GM06990 (cell line): ENCODE measurements at regions not wholly inside any gene's neighbourhood (a gene's known extent, or its start where the extent isn't known, plus 50 kb on each side); places are given as distances from the start of the nearest gene placed in this dataset.

ENCODE experiments used
- DNase-seq: peaks from one replicate; pipeline ENCODE4 v3.0.0-alpha.2; 2011; ENCODE audit not compliant: insufficient read length; ENCODE audit errors: extremely low read depth
- H3K27me3 ChIP-seq: replicated peaks from 2 replicates; pipeline ENCODE4 v1.6.0; 2011; ENCODE audit warnings: low read length; ENCODE audit not compliant: control insufficient read depth, insufficient read depth
- H3K36me3 ChIP-seq: 2 replicates; pipeline ENCODE4 v1.5.1; 2011; ENCODE audit warnings: low read length; ENCODE audit not compliant: control insufficient read depth, insufficient read depth
- H3K4me3 ChIP-seq: replicated peaks from 2 replicates; pipeline ENCODE4 v1.5.1; 2011; ENCODE audit warnings: low read depth, mild to moderate bottlenecking, control low read depth, low read length
- CTCF ChIP-seq: IDR thresholded peaks from 2 replicates; pipeline ENCODE4 v1.5.1; 2011; ENCODE audit warnings: low read length, control low read depth, mild to moderate bottlenecking, inconsistent platforms; ENCODE audit not compliant: insufficient read depth, poor library complexity, severe bottlenecking

DNA sequence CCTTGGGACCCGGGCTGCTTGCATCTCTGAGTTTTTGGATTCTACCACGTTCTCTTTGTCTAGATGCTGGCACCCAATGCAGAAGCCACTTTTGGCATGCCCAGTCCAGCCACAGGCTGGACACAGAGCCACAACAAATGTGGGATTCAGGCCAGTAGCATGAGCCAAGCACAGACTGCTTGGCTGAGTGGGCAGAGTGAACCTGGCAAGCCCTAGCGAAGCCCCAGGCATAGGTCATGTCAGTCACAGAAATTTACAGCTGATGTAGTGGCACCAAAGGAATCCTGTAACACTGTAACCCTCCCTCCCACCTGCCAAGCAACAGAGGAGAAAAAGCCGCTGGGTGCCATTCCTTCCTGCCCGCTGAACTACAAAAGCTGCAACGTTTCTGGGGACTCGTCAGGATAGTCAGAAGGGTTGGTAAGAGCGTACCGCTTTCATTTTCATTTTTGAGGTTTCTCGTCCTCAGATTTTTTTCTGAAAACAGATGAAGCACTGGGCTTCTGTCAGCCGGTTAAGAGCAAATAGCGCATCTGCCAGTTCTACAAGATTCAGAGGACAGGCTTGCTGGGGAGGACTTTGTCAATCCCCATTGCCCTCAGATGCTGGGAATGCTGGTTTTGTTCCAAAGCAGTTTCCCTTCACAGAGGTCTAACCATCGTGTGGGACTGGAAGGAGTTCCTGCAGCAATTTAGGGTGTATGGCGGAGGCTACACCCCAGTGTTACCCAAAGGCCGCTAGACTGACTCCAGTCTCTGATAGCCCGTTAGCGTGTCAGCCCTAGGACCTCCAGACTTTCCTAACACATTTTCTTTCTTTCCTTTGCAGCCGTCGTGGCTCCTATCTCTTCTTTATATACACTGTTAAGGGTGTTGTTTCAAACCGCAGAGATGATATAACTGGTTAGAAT lies 399.0 kb downstream of the HTR1A start:
- Histone ChIP-seq H3K36me3 (no peaks in the 10 kb centered on the region), H3K27me3 (no peaks in the 10 kb centered on the region), H3K4me3 (no peak overlapping the region; the same call in 1 of the 2 replicates)
- no peak for TF ChIP-seq CTCF
- DNase-seq: no peak

DNA sequence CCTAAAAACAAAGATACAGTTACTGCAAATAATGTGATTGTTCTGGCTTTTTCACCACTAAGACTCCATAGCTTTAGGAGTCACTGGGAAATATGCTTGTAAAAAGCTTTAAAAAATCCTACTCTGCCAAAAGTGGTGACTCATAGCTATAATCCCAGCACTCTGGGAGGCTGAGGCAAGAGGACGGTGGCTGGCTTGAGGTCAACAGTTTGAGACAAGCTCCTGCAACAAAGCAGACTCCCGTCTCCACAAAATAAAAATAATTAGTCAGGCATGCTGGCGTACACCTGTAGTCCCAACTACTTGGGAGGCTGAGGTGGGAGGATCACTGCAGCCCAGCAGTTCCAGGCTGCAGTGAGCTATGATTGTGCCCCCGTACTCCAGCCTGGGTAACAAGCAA lies 406.4 kb downstream of the HTR1A start:
- no peak for DNase-seq
- no peaks in the 10 kb centered on the region for H3K27me3 ChIP-seq
- no peak for TF ChIP-seq CTCF
- H3K4me3 ChIP-seq: no peak overlapping the region
- H3K36me3 ChIP-seq: no peaks in the 10 kb centered on the region

DNA sequence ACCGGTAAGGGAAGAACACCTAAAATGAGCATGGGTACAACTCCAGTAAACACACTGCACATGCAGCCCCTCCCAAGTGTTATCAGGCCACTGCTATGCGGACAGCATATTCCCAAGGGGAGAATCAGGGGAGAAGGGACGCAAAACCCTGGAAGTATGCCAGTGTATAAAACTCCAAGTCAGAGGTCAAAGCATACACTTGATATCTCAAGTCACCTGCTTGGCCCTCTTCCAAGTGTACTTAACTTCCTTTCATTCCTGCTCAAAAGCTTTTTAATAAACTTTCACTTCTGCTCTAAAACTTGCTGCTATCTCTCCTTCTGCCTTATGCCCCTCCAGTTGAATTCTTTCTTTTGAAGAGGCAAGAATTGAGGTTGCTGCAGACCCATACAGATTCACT lies 408.1 kb downstream of the HTR1A start:
- Histone ChIP-seq H3K4me3 (no peak overlapping the region), H3K36me3 (no peaks in the 10 kb centered on the region), H3K27me3 (no peaks in the 10 kb centered on the region)
- DNase-seq: no peak
- no peak for TF ChIP-seq CTCF

- no peaks in the 10 kb centered on the region for H3K36me3 ChIP-seq
- no peak for TF ChIP-seq CTCF
- no peaks in the 10 kb centered on the region for H3K27me3 ChIP-seq
- no peak overlapping the region for H3K4me3 ChIP-seq
- DNase-seq: no peak
Measured at GRCh38 chr5:63553073-63553472, 409.2 kb downstream of the HTR1A start.

GRCh38 chr5:63535840-63536602 lies 426.2 kb downstream of the HTR1A start:
- no peak for TF ChIP-seq CTCF
- Histone ChIP-seq H3K4me3 (no peak overlapping the region), H3K36me3 (no peaks in the 10 kb centered on the region), H3K27me3 (no peaks in the 10 kb centered on the region)
- no peak for DNase-seq
